Muscle of arm (tissue), 1 donor: ENCODE measurements at regions not wholly inside any gene's neighbourhood (a gene's known extent, or its start where the extent isn't known, plus 50 kb on each side); places are given as distances from the start of the nearest gene placed in this dataset.
"Not testable (repeated sequence)": the region's sequence is repeated elsewhere in the genome, so short reads cannot be mapped to it uniquely, and the experiment has no call there.

Source experiments
- DNase-seq: peaks from one replicate; pipeline ENCODE4 v3.0.0-alpha.2; 2013

DNA sequence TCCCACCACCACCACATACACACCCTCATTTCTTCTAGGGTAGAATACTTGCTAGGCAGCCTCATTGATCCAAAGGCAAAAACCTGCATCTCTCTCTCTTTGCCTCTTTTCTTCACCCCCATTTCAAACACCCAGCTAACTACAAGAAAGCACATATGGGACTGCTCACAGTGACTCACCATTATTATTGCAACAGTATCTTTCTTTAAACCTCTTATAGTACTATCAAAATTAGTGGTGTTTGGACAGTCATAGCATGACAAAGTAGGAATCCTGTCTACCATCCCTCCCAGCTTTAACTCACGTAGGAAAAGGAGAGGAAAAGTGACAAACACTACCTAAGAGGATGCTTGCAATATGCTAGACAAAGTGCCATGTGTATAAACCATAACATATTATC is 422.5 kb upstream of the CRIM1 start:
- no peak for DNase-seq

DNA sequence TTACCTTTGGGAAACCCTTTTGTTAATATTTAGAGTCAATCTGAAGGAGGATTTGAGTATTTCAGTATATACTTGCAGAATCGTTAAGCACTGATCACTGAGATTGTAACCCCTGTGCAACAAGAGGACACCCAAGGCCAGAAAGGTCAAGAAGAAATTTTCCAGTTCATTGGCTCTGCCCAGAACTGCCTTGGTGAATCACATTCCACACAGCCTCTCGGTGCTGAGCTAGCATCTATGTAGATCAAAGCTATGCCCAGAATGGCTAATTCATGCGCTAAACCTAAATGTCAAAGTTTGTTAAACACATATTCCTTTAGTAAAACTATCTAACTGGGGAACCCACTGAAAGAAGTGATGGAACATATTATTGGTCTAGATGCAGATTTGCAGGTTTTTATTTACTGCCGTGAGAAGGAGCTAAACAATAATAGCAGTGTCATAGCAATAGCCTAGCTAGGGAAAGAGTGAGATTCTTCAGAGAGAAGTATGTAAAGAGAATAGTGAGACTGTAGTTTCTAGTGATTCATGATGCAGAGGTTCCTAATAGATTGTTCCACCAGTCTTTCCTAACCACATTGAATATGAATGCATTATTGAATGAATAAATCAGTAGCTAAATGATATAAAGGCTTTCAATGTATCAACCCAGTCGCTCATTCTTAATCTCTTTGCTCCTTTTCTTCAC is 423.2 kb upstream of the CRIM1 start:
- DNase-seq, result no peak

- DNase-seq, result no peak
Measured at GRCh38 chr2:35931626-35932025, 424.0 kb upstream of the CRIM1 start.

GRCh38 chr2:35931115-35931514 is 424.5 kb upstream of the CRIM1 start:
- no peak for DNase-seq

DNA sequence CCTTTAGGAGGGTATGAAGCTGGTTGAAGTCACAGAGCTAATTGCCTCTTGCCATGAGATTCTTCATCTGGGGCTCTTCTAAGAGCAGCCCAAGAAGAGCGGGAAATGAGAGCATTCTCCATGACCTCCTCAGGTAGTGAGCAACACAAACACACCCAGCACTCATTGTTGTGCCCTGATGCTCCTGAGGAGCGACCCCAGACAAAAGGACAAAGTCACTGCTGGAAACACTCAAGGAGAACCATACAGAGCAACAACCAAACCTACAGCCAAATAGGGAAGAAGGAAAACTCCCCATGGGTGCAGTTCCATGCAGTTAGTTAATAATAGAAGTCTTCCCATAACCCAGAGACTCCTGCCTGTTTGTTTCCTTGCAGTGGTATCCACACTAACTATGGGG is 426.0 kb upstream of the CRIM1 start:
- no peak for DNase-seq

DNA sequence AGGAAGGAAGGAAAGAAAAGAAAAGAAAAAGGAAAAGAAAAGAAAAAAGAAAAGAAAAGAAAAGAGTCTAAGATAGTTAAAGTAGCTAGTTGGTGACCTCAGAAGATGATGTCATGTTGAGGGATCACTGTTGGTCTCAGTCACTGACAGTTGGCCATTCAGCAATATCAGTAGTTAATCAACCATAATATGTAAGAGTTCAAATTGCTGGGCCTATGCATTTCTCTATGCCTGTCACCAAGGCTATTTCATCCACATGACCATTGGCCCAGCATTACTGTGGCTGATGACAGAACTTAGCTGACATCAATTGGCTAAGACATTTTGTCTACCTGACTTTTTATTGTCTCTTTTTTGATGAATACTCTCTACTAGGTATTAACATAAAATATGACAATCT is 435.5 kb upstream of the CRIM1 start:
- DNase-seq, result no peak

DNA sequence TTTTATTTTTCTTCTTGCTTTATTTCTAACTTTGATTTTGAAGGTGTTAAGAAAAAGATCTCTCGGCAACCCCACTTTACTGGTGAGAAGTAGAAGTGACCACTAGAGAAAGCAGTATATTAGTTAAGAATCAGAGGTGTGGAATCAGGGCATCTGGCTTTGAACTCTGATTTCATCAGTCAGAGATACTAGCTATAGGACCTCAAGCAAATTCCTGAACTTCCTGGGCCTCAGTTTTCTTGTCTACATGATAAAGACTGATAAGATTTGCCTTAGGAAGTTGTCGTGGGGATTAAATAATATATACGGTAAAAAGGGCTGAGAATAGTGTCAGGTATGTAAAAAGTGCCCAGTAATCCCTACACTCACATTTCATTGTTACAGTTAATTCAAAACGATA is 440.3 kb upstream of the CRIM1 start:
- DNase-seq, result no peak

- DNase-seq, result no peak
Measured at GRCh38 chr2:35891936-35892335, 463.6 kb upstream of the CRIM1 start.

GRCh38 chr2:35891528-35891927 is 464.1 kb upstream of the CRIM1 start:
- DNase-seq, result no peak

DNA sequence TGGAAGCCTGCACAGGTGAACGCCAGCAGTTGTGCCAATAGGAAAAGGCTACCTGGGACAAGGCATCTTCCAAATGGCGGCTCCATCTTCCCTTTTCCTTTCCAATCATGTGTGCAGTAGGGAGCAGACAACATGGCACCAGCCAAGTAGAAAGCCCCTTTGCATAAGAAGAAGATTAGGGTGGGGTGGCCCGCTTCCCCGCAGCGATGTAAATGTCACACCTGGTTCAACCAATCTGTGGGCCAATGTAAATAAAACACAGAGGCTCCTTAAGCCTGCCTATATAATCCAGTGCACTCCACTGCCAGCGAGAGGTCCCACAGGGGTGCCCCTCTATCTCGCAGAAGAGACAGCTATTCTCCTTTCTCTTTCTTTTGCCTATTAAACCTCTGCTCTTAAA is 468.4 kb upstream of the CRIM1 start:
- no peak for DNase-seq

- DNase-seq, result no peak
Measured at GRCh38 chr2:35873921-35874320, 481.7 kb upstream of the CRIM1 start.

- DNase-seq, result no peak
Measured at GRCh38 chr2:35871672-35872071, 483.9 kb upstream of the CRIM1 start.

GRCh38 chr2:35870713-35871112 is 484.9 kb upstream of the CRIM1 start:
- no peak for DNase-seq

DNA sequence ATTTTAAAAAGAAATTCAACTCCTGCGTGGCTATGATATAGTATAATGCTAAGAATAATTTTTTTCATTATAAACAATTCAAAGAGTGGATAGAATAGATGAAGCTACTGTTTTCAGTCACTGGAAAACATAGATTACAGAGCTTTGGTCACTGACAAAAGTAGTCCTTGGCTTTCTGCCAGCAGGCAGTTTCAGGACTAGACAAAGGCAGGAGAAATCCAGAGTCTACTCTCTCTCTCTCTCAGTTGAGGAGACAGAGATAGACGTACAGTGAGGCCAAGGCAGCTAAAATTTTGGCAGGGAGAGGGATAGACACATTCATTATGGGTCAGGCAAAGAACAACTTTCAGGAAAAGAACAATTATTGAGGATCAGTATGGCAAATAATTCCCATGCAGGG is 491.4 kb upstream of the CRIM1 start:
- peak; percentile 28 for DNase-seq

DNA sequence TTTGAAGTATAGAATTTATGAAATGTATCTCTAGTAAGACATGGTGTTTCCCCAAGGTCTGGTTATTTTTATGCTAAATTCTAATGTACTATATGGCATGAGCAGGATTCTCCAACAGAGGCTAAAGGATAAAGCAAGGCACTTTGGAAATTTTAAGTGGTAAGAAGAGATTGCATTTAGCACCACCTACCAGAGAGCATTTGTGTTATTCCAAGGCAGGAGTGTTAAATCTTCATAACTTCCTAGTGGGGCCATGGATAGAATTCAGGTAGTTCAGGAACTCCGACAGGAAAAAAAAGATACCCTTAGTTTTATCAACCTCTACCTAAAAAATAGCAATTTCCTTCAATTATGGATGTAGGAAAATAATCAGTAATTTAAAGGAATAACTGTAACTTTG is 497.4 kb upstream of the CRIM1 start:
- DNase-seq, result no peak

- no peak for DNase-seq
Measured at GRCh38 chr2:35857498-35857897, 498.1 kb upstream of the CRIM1 start.

DNA sequence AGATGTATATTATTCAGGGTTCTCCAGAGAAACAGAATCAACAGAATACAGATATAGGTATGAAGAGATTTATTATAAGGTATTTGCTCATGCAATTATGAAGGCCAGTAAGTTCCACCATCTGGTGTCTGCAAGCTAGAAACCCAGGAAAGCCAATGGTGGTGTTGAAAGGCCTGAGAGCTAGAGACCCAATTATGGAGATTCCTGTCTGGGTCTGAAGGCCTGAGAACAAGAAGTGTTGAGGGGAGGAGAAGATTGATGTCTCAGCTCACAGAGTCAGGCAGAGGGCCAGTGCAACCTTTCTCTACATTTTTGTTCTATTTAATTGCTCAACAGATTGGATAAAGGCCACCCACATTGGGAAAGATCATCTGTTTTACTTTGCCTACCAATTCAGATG is 524.2 kb upstream of the CRIM1 start:
- no peak for DNase-seq

DNA sequence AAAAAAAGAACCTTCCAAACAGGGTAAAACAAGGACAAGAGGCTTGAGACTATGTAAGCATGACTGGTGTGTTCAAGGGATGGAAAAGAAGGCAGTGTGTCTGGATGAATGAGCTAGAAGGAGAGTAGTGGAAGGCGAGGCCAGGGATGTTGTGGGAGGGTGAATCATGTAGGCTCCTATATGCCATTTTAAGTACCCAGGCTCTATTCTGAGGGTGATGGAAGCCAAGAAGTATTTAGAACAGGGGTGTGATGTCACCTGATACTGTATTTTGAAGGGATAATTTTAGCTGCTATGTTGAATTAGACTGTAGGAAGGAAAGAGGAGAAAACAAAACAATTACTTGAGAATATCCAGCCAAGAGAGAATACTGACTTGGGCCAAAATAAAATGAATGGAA is 524.7 kb upstream of the CRIM1 start:
- no peak for DNase-seq

DNA sequence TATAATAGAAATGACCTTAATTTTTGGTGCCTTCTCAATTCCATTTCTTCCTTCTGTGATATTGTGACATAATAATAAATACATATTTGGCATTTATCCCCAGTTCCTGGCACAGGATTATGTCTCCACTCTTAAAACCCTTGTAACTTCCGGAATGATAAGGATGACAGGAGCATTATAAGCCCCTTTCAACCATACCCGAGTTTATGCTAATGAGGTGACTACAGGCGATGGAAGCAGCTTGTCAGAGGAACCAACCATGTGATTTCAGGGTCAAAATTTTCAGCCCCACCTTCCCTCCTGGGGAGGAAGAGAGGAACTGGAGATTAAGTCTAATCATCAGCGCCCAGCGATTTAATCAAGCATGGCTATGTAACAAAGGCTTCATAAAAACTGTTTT is 528.5 kb upstream of the CRIM1 start:
- no peak for DNase-seq

DNA sequence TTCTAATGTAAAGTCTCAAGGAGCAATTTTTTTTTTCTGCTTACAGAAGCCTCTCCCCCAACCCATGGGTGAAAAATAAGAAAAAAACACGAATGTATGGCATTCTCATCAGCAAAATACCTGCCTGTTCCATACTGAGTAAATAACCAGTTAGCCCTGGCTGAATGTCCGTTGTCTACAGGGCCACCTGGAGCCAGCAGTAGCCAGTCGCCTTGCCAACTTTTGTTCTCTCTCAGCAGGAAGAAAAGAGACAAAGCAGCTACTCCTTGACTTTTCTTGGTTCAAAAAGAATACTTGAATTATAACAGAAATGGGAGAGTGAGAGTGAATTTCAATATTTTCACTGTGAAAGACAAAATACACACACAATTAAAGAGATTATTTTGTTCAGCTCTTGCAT is 532.9 kb upstream of the CRIM1 start:
- DNase-seq, result no peak

DNA sequence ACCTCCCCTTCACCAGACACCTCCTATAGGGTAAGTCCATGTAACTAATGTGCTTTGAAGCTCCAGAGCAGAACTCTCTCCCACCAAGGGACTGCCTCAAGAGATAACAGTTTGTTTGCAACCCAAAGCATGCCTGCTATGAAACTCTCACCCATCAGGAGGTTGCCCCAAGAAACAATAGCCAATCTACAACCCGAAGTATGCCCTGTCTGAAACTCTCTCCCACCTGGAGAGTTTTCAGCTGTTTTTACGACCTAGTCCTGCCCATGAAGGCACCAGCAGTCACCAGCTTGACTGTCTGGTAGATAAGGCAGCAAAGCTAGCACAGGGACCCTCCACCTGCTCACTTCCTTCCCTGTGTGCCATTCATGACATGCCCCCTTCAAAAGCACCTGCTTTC is 533.9 kb upstream of the CRIM1 start:
- no peak for DNase-seq

- DNase-seq, result no peak
Measured at GRCh38 chr2:35820391-35820790, 535.2 kb upstream of the CRIM1 start.

DNA sequence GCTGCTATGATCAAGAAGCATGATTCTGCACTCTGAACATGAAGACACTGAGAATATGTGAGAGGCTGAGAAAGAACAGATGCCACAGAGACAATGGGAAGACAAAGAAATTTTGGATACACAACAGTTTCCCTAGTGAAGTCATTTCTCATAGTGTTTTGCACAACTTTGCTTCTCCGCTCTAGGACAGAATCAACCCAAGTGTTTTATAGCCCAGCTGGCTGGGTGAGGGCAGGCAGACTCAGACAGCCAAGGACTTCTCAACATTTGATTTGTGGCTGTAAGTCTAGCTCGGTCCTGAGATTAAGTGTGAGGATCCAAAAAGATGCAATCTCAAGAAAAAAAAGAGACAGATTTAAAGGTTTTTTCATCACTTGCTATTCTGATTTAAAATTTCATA is 536.5 kb upstream of the CRIM1 start:
- DNase-seq, result no peak

GRCh38 chr2:35818359-35818758 is 537.2 kb upstream of the CRIM1 start:
- not testable (repeated sequence) for DNase-seq

- not testable (repeated sequence) for DNase-seq
Measured at GRCh38 chr2:35814597-35814996, 541.0 kb upstream of the CRIM1 start.
